Activated CD4-positive, alpha-beta memory T cell treated with anti-CD3 and anti-CD28 coated beads, Interleukin-2, amount 10 ng/mL, durations not matched to agents 7 days and 5 days (primary cell): ENCODE measurements at regions not wholly inside any gene's neighbourhood (a gene's known extent, or its start where the extent isn't known, plus 50 kb on each side); places are given as distances from the start of the nearest gene placed in this dataset.
"Not testable (repeated sequence)": the region's sequence is repeated elsewhere in the genome, so short reads cannot be mapped to it uniquely, and the experiment has no call there.

Experiments used
- CTCF ChIA-PET: fragments of 350-600 bp; sonication (Branson Sonifier 250); formaldehyde crosslinking; loops from one replicate; lab custom pipeline; 2021; ENCODE audit warnings: antibody characterized with exemption, inconsistent platforms; lab: Charles Lee
- POLR2A ChIA-PET: fragments of 350-600 bp; sonication (Branson Sonifier 250); formaldehyde crosslinking; loops from one replicate; lab custom pipeline; 2021; ENCODE audit warnings: antibody characterized with exemption; lab: Charles Lee
- DNase-seq: peaks from one replicate; pipeline ENCODE4 v3.0.0-alpha.2; 2020
- H3K27ac Mint-ChIP-seq: one replicate; pipeline ENCODE4 v1.8.0; 2021; ENCODE audit warnings: mild to moderate bottlenecking, mixed read lengths
- H3K27me3 Mint-ChIP-seq: one replicate; pipeline ENCODE4 v1.8.0; 2021; ENCODE audit warnings: mixed read lengths
- H3K36me3 Mint-ChIP-seq: one replicate; pipeline ENCODE4 v1.8.0; 2021; ENCODE audit warnings: low read depth, mixed read lengths
- H3K4me1 Mint-ChIP-seq: one replicate; pipeline ENCODE4 v1.8.0; 2021; ENCODE audit warnings: mixed read lengths
- H3K4me3 Mint-ChIP-seq: one replicate; pipeline ENCODE4 v1.8.0; 2021; ENCODE audit warnings: mild to moderate bottlenecking, mixed read lengths
- H3K9me3 Mint-ChIP-seq: one replicate; pipeline ENCODE4 v1.8.0; 2021; ENCODE audit warnings: mixed read lengths

DNA sequence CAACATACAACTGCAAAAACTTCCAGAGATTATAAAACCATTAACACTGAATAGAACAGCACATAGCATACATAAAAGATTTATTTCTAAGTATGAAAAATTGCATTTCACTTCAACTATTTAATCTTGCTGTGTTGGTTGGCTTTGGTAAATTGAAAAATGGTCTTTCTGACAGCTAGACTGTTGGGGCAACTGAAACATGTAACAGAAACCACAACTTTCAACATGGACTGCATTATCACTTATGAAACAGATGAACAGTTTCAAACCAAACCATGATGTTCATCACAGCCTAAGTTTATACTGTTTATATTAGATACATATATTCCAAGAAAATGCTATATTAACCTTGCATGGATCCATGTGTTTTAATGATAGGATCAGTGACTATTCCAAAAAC lies 324.1 kb upstream of the PCDH9 start:
- ChIA-PET CTCF (no interaction called here), POLR2A (no interaction called here)
- no peak overlapping the region for H3K4me3 Mint-ChIP-seq
- no peaks in the 10 kb centered on the region for H3K36me3 Mint-ChIP-seq
- no peaks in the 10 kb centered on the region for H3K27me3 Mint-ChIP-seq
- no peak for DNase-seq
- peaks cover 11% of the 10 kb centered on the region for H3K9me3 Mint-ChIP-seq
- H3K4me1 Mint-ChIP-seq, result no peaks in the 10 kb centered on the region
- H3K27ac Mint-ChIP-seq, result no peak overlapping the region

DNA sequence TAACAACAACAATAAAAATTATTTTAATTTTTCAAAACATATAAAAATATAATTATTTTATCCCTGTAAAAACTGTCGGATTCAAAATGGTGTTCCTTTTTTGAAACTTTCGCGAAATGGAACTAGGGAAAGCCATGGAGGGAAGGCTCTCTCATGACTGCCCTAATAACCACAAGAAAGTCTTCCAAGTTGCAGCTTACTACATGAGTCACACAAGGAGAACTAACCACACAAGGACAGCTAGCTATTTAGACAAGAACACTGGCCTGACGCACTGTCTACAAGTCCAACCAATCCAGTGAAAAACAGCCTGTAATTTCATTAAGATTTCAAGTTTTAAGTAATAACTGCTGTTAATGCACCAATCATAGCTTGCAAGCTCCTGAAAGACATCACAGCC lies 319.2 kb upstream of the PCDH9 start:
- H3K36me3 Mint-ChIP-seq, result no peaks in the 10 kb centered on the region

DNA sequence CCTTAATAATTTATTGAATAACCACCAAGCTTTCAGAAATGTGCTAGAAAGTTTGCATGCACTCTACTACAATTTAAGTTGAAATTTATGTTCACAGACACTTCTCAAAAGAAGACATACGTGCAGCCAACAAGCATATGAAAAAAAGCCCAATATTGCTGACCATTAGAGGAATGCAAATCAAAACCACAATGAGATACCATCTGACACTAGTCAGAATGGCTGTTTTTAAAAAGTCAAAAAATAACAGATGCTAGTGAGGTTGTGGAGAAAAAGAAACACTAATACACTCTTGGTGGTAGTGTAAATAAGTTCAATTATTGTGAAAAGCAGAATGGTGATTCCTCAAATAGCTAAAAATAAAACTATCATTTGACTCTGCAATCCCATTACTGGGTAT lies 308.8 kb upstream of the PCDH9 start:
- Mint-ChIP-seq H3K36me3 (no peaks in the 10 kb centered on the region), H3K4me1 (no peaks in the 10 kb centered on the region), H3K9me3 (peaks cover 4% of the 10 kb centered on the region), H3K27ac (no peak overlapping the region), H3K27me3 (no peaks in the 10 kb centered on the region), H3K4me3 (no peak overlapping the region)
- no peak for DNase-seq
- ChIA-PET CTCF (no interaction called here), POLR2A (no interaction called here)

More for the DNA sequence above, 319.2 kb upstream of the PCDH9 start:
- POLR2A ChIA-PET, result no interaction called here
- Mint-ChIP-seq H3K27ac (no peak overlapping the region), H3K27me3 (no peaks in the 10 kb centered on the region), H3K9me3 (no peaks in the 10 kb centered on the region), H3K4me1 (no peaks in the 10 kb centered on the region), H3K4me3 (no peak overlapping the region)
- CTCF ChIA-PET, result no interaction called here
- DNase-seq, result no peak

DNA sequence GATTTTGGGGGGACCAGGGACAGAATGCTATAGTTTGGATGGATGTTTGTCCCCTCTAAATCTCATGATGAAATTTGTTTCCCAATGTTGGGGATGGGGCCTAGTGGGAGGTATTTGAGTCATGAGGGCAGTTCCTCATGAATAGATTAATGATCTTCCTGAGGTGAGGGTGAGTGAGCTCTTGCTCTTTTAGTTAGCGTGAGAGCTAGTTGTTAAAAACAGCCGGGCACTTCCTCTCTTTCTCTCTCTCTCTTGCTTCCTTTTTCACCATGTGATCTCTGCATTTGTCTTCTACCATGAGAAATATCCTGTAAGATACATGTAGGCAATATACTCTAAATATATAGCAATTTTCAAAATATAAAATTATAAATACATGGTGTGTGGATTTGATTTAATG lies 290.8 kb upstream of the PCDH9 start:
- Mint-ChIP-seq H3K36me3 (no peaks in the 10 kb centered on the region), H3K4me3 (no peak overlapping the region), H3K4me1 (no peaks in the 10 kb centered on the region), H3K27ac (no peak overlapping the region), H3K27me3 (no peaks in the 10 kb centered on the region), H3K9me3 (peaks cover 2% of the 10 kb centered on the region)
- CTCF ChIA-PET, result no interaction called here
- DNase-seq, result no peak
- POLR2A ChIA-PET, result no interaction called here

DNA sequence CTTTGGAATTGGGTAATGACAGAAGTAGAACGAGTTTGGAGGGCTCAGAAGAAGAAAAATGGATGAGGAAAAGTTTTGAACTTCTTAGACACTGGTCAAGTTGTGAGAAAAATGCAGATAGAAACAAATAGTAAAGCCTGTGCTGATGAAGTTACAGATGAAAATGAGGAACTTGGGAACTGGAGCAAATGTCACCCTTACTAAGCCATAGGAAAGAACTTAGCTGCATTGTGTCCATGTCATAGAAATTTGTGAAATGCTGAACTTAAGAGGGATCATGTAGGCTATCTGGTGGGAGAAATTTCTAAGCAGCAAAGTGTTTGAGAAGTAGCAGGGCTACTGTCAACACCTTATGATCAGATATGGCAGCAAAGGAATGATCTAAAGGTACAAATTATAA lies 289.2 kb upstream of the PCDH9 start:
- Mint-ChIP-seq H3K4me1 (no peaks in the 10 kb centered on the region), H3K4me3 (no peak overlapping the region), H3K27ac (no peak overlapping the region), H3K9me3 (peaks cover 2% of the 10 kb centered on the region), H3K36me3 (no peaks in the 10 kb centered on the region), H3K27me3 (no peaks in the 10 kb centered on the region)
- POLR2A ChIA-PET, result no interaction called here
- CTCF ChIA-PET, result no interaction called here
- DNase-seq, result no peak

DNA sequence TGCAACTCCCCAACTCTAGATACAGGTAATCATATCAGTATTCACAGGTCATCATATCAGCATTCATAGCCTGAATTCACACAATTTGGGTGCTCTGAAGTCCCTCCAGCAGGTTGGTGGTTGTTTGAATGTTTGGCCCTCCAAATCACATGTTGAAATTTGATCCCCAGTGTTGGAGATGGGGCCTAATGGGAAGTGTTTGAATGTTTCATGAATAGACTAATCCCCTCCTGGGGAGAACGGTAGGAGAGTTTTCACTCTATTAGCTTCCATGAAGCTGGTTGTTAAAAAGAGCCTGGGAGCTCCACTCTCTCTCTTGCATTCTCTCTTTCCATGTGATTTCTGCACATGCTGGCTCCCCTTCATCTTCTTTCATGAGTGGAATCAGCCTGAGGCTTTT lies 288.6 kb upstream of the PCDH9 start:
- ChIA-PET POLR2A (no interaction called here), CTCF (no interaction called here)
- Mint-ChIP-seq H3K9me3 (peaks cover 2% of the 10 kb centered on the region), H3K36me3 (no peaks in the 10 kb centered on the region), H3K4me1 (no peaks in the 10 kb centered on the region), H3K27ac (no peak overlapping the region), H3K27me3 (no peaks in the 10 kb centered on the region), H3K4me3 (no peak overlapping the region)
- DNase-seq, result no peak

DNA sequence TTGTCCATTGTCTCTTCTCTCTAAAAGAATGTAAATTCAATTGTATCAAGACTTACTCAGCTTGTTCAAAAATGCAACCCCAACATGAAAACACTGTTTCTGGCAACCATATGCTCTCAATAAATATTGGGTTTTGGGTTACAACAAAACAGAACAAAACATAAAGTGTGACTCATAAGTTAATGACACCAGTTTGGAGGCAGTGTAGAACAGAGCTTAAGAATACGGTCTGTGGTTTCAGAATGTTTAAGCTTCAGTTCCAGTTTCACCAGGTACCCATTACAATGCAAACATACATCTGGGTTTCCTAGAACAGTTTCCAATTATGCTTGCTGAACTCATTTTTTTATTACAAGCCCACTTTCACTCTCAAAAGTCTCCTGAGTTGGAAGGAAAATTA lies 285.8 kb upstream of the PCDH9 start:
- H3K27me3 Mint-ChIP-seq, result no peaks in the 10 kb centered on the region
- no peak overlapping the region for H3K27ac Mint-ChIP-seq
- no peak overlapping the region for H3K4me3 Mint-ChIP-seq
- ChIA-PET CTCF (no interaction called here), POLR2A (no interaction called here)
- H3K9me3 Mint-ChIP-seq, result peaks cover 2% of the 10 kb centered on the region
- DNase-seq, result no peak
- H3K36me3 Mint-ChIP-seq, result no peaks in the 10 kb centered on the region
- no peaks in the 10 kb centered on the region for H3K4me1 Mint-ChIP-seq

DNA sequence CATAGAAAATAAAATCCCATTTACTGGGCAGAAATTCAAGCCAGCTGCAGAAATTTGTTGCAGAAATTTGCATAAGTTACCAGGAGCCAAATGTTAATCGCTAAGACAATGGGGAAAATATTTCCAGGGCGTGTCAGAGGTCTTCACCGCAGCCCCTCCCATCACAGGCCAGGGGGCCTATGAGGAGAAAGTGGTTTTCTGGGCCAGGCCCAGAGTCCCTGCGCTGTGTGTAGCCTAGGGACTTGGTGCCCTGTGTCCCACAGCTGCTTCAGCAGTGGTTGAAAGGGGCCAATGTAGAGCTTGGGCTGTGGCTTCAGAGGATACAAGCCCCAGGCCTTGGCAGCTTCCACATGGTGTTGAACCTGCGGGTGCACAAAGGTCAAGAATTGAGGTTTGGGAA lies 278.9 kb upstream of the PCDH9 start:
- ChIA-PET CTCF (no interaction called here), POLR2A (no interaction called here)
- DNase-seq, result no peak
- Mint-ChIP-seq H3K4me3 (no peak overlapping the region), H3K27me3 (no peaks in the 10 kb centered on the region), H3K4me1 (no peaks in the 10 kb centered on the region), H3K9me3 (peaks cover 3% of the 10 kb centered on the region), H3K36me3 (no peaks in the 10 kb centered on the region), H3K27ac (no peak overlapping the region)

DNA sequence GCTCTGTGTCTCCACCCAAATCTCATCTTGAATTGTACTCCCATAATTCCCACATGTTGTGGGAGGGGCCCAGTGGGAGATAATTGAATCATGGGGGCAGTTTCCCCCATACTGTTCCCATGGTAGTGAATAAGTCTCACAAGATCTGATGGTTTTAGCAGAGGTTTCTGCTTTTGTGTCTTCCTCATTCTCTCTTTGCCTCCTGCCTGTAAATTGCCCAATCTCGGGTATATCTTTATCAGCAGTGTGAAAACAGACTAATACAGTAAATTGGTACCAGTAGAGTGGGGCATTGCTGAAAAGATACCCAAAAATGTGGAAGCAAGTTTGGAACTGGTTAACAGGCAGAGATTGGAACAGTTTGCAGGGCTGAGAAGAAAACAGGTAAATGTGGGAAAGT lies 278.1 kb upstream of the PCDH9 start:
- CTCF ChIA-PET, H3K4me3 Mint-ChIP-seq, DNase-seq, POLR2A ChIA-PET, H3K27me3 Mint-ChIP-seq, H3K27ac Mint-ChIP-seq, H3K4me1 Mint-ChIP-seq, H3K9me3 Mint-ChIP-seq, H3K36me3 Mint-ChIP-seq: not testable (repeated sequence)

DNA sequence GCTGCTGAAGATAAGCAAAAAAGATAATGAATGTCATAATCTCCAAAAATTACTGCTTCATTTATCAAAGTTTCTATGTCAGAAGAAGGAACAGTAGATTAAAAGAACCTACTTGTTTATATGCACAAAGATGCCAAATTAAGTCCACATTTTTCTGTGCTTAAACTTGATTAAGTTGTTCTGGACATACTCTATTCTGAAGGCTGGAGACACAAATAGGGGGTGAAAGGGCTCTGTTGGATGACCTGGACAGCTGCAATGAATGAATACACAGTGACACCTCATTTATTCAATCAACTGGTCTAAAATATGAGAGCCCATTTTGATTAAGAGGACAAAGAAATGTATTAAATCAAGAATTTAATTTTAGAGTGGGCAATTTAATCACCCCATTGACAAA lies 276.3 kb upstream of the PCDH9 start:
- POLR2A ChIA-PET, result no interaction called here
- H3K27ac Mint-ChIP-seq, result no peak overlapping the region
- no peaks in the 10 kb centered on the region for H3K4me1 Mint-ChIP-seq
- no peak for DNase-seq
- H3K9me3 Mint-ChIP-seq, result peaks cover 3% of the 10 kb centered on the region
- CTCF ChIA-PET, result no interaction called here
- no peaks in the 10 kb centered on the region for H3K27me3 Mint-ChIP-seq
- H3K36me3 Mint-ChIP-seq, result no peaks in the 10 kb centered on the region
- H3K4me3 Mint-ChIP-seq, result no peak overlapping the region

DNA sequence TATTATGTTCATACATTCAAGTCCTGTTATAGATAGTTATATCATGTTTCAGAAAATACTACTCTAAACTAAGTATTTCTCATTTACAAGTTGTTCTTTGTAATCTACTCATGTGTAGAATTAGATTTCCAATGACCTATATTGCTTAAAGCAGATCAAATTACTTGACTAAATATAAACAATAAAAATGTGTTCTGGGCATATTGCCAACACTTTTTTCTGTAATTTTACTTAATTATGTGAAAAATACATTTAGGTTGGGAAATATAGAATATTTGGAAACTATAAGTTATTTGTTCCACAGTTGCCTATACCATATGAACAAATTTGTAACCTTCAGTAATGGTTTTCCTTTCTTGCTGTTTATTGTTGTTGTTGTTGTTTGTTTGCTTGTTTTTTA lies 275.2 kb upstream of the PCDH9 start:
- Mint-ChIP-seq H3K4me3 (no peak overlapping the region), H3K36me3 (no peaks in the 10 kb centered on the region), H3K4me1 (no peaks in the 10 kb centered on the region), H3K27me3 (no peaks in the 10 kb centered on the region), H3K27ac (no peak overlapping the region), H3K9me3 (peaks cover 3% of the 10 kb centered on the region)
- POLR2A ChIA-PET, result no interaction called here
- DNase-seq, result no peak
- CTCF ChIA-PET, result no interaction called here

DNA sequence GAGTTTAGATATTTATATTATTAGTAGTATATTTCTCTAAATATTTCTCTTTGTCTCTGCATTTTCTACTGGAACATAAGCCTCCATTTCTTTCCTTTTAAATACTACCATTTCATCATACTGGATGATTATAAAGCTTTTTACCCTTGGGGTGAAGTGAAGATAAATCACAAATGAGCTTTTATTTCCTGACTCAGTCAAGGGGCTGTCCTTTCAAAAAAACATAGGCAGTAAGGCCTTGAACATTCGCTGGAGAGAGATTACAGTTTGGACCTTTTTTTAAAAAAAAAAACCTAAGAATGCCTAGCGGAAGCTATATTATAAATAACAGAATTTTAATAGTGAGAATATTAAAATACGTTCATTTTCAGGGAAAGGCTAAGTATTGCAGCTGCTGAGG lies 268.8 kb upstream of the PCDH9 start:
- Mint-ChIP-seq H3K27ac (no peak overlapping the region), H3K9me3 (peaks cover 2% of the 10 kb centered on the region), H3K4me3 (no peak overlapping the region), H3K4me1 (no peaks in the 10 kb centered on the region), H3K27me3 (no peaks in the 10 kb centered on the region), H3K36me3 (no peaks in the 10 kb centered on the region)
- ChIA-PET POLR2A (no interaction called here), CTCF (no interaction called here)
- DNase-seq, result no peak

DNA sequence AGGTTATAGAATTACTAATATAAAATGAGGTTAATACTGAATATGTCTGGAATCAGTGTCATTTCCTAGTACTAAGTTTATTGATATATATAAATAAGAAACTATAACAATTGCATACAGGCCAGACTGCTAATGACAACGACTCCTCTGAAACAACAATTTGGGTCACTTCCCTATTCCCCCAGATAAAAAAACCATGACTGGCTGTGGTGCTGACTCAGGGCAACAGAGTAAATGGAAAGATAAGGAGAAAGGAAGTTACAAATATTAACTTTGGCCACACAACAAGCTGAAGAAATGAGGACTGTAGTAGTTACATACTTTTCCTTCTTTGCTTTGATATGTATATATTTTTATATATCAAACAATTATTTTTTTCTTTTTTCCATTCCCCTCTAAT lies 263.7 kb upstream of the PCDH9 start:
- Mint-ChIP-seq H3K4me3 (no peak overlapping the region), H3K36me3 (no peaks in the 10 kb centered on the region), H3K27me3 (no peaks in the 10 kb centered on the region), H3K9me3 (peaks cover 3% of the 10 kb centered on the region), H3K4me1 (no peaks in the 10 kb centered on the region), H3K27ac (no peak overlapping the region)
- ChIA-PET POLR2A (no interaction called here), CTCF (no interaction called here)
- no peak for DNase-seq

DNA sequence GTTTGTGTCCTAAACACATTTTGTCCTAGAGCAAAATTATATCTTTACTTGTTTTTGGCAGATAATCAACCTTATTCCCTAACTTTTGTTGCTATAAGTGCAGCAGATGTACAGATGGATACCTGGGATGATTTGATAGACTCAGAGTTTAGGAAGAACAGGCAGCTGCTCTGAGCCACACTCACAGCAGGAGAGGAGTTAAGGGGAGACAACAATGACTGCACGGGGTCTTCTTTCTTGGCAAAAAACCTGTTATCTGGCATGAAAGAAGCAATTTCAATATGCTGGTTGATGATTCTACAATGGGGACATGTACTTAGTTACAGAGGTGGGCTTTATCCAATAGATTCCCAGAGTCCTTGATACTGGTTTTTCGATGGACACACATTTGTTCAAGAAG lies 258.9 kb upstream of the PCDH9 start:
- H3K27me3 Mint-ChIP-seq, result no peaks in the 10 kb centered on the region
- no peak overlapping the region for H3K4me3 Mint-ChIP-seq
- POLR2A ChIA-PET, result no interaction called here
- CTCF ChIA-PET, result no interaction called here
- H3K36me3 Mint-ChIP-seq, result no peaks in the 10 kb centered on the region
- H3K27ac Mint-ChIP-seq, result no peak overlapping the region
- no peak for DNase-seq
- no peaks in the 10 kb centered on the region for H3K4me1 Mint-ChIP-seq
- peaks cover 3% of the 10 kb centered on the region for H3K9me3 Mint-ChIP-seq

DNA sequence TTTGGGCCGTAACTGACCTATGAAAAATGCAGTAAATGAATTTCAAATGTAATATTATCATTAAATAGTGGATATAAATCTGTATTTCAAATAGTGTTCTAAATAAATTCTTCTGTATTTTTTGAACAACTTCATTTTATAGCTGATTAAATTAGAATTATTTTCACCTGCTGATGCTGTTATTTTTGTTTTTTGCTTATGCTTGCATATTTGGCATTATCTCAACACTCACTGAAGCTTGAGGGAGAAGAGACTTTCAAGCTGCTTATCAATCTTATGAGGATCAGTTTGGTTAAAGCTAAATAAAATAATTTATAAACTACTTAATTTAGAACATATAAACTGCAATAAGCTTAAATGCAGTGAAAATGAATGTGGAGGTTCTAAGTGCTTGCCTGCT lies 251.3 kb upstream of the PCDH9 start:
- CTCF ChIA-PET, result no interaction called here
- no peak overlapping the region for H3K4me3 Mint-ChIP-seq
- no peaks in the 10 kb centered on the region for H3K4me1 Mint-ChIP-seq
- no peaks in the 10 kb centered on the region for H3K27me3 Mint-ChIP-seq
- POLR2A ChIA-PET, result no interaction called here
- H3K36me3 Mint-ChIP-seq, result no peaks in the 10 kb centered on the region
- H3K9me3 Mint-ChIP-seq, result peaks cover 4% of the 10 kb centered on the region
- DNase-seq, result no peak
- H3K27ac Mint-ChIP-seq, result no peak overlapping the region
